ACC112 (cell line): ENCODE measurements at regions not wholly inside any gene's neighbourhood (a gene's known extent, or its start where the extent isn't known, plus 50 kb on each side); places are given as distances from the start of the nearest gene placed in this dataset.
"Not testable (repeated sequence)": the region's sequence is repeated elsewhere in the genome, so short reads cannot be mapped to it uniquely, and the experiment has no call there.

Experiments
- H2AFZ ChIP-seq: fragments of 200-600 bp; sonication (generic); one replicate; pipeline ENCODE4 v1.6.0; 2017; ENCODE audit warnings: antibody characterized with exemption, low read length; ENCODE audit not compliant: unreplicated experiment
- H3K27ac ChIP-seq: fragments of 200-600 bp; sonication (generic); 2 replicates; pipeline ENCODE4 v1.5.1; 2014; ENCODE audit warnings: low read depth, mild to moderate bottlenecking, antibody characterized with exemption, low read length, moderate library complexity
- H3K27me3 ChIP-seq: fragments of 200-600 bp; sonication (generic); 2 replicates; pipeline ENCODE4 v1.6.1; 2014; ENCODE audit warnings: mild to moderate bottlenecking, antibody characterized with exemption, low read length, moderate library complexity, mixed read lengths; ENCODE audit not compliant: insufficient read depth
- H3K36me3 ChIP-seq: fragments of 200-600 bp; sonication (generic); 2 replicates; pipeline ENCODE4 v1.6.1; 2016; ENCODE audit warnings: mild to moderate bottlenecking, antibody characterized with exemption, low read length, moderate library complexity, mixed read lengths; ENCODE audit not compliant: insufficient read depth
- H3K4me1 ChIP-seq: fragments of 200-600 bp; sonication (generic); one replicate; pipeline ENCODE4 v1.6.1; 2016; ENCODE audit warnings: low read length, mixed read lengths; ENCODE audit not compliant: insufficient read depth, unreplicated experiment, control insufficient read depth
- H3K4me3 ChIP-seq: fragments of 200-600 bp; sonication (generic); 2 replicates; pipeline ENCODE4 v1.5.1; 2014; ENCODE audit warnings: mild to moderate bottlenecking, low read depth, low read length
- H3K79me2 ChIP-seq: fragments of 200-600 bp; sonication (generic); one replicate; pipeline ENCODE4 v1.6.0; 2016; ENCODE audit warnings: low read length; ENCODE audit not compliant: control insufficient read depth, unreplicated experiment, insufficient read depth

DNA sequence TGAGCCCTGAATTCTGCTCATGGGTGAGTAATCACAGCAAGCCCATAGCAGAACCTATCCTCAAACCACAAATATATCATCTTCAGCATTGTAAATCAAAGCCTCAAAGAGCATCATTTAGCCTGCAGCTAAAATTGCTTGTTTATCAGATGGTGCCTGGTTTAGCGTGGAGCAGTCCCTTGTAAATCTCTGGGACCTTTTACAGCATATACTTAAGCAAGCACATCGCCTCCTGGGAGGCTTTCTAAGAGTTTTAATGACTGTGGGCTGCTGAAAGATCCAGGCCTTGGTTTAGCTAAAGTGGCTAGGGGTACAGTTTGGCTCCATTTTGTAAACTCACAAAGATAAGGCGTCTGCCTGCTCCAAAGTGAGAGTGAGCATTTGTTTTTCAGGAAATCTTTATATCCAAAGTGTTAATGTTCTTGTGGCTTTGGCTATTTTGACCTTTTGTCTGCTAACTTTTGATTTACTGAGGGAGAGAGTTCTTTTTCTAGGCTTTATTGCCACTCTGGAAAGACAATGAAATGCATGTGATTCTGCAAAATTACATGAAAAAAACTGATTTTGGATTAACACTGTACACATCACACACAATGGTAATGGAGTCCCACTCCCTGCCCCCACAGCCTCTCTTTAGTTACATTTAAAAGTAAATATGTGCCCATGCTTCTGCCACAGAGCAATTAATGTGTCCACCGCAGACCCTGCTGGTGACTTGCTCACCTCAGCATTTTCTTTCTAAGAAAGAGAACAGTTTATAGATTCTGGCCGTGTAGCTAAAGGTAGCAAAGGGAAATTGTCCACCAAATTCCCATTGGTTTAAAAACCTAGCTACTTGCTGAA is 194.8 kb downstream of the LNPK start:
- no peak overlapping the region for H3K4me3 ChIP-seq
- H3K4me1 ChIP-seq: no peaks in the 10 kb centered on the region

DNA sequence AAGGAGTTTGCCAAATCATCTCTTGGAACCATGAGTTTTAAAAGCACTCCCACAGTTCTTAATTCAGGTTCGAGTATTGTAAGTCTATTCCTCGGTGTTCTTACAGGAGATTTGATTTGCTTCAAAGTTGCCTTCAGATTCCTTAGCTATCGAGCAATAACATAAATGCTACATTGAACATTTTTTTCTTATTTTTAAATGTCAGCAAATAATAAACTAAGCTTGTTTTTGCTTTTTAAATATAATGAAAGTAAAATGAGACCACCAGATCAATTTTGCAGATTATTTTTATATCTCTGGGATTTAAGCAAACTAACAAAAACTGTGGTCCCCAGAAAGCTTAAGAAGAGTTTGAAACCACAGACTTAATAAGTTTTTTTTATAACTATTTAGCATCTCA is 195.5 kb downstream of the LNPK start:
- peaks cover 15% of the 10 kb centered on the region; the same call in 1 of the 2 replicates for H3K27me3 ChIP-seq
- H3K4me3 ChIP-seq: no peak overlapping the region
- no peaks in the 10 kb centered on the region for H3K4me1 ChIP-seq
- no peak overlapping the region for H2AFZ ChIP-seq
- no peaks in the 10 kb centered on the region for H3K79me2 ChIP-seq
- H3K27ac ChIP-seq: no peak overlapping the region
- no peaks in the 10 kb centered on the region for H3K36me3 ChIP-seq

More for the DNA sequence above, 194.8 kb downstream of the LNPK start:
- Histone ChIP-seq H3K79me2 (no peaks in the 10 kb centered on the region), H3K36me3 (no peaks in the 10 kb centered on the region), H3K27me3 (peaks cover 12% of the 10 kb centered on the region; the same call in 1 of the 2 replicates), H2AFZ (no peak overlapping the region), H3K27ac (no peak overlapping the region)

DNA sequence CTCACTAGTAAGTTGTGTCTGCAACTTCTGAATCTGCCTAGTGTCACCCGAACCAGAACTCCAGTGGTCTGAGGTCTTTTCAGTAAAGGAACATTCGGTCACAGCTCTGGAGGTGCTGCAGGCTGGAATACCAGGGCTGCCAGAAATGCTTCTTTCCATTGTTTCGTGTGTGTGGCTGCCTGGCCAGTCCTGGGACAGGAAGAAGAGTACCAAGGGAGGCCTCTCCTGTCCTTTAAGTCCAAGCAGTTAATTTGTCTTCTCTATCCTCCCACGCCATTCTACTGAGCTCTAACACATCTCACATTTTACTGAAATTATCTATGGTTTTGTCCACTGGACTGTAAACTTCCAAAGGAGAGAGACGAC is 196.0 kb downstream of the LNPK start:
- Histone ChIP-seq H3K4me1 (no peaks in the 10 kb centered on the region), H3K36me3 (no peaks in the 10 kb centered on the region), H3K79me2 (no peaks in the 10 kb centered on the region), H3K27me3 (peaks cover 11% of the 10 kb centered on the region; the same call in 1 of the 2 replicates), H3K4me3 (no peak overlapping the region), H2AFZ (no peak overlapping the region), H3K27ac (no peak overlapping the region)

GRCh38 chr2:175805442-175806124 is 196.5 kb downstream of the LNPK start:
- no peak overlapping the region for H3K27ac ChIP-seq
- no peaks in the 10 kb centered on the region for H3K79me2 ChIP-seq
- peaks cover 9% of the 10 kb centered on the region; the same call in 1 of the 2 replicates for H3K27me3 ChIP-seq
- no peaks in the 10 kb centered on the region for H3K36me3 ChIP-seq
- no peak overlapping the region for H3K4me3 ChIP-seq
- no peaks in the 10 kb centered on the region for H3K4me1 ChIP-seq
- no peak overlapping the region for H2AFZ ChIP-seq

DNA sequence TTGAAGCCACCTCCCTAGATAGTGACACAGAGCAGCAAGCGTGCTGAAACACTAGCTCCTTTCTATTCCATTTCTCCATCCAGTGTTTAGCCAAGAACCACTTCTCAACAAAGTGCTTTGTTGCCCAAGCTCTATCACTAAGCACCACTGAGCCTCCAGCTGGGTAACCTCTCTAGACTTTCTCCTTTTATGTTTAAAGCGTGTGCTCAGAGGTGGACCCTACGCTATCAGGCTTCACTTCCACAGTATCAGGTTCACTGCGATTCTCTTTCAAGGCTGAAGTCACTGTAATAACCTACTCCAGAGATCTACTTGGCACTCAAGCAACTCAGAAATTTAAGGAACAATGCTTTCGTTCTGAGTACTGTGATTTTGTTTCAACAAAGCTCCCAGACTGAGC is 197.9 kb downstream of the LNPK start:
- Histone ChIP-seq H3K4me3 (no peak overlapping the region), H2AFZ (no peak overlapping the region), H3K79me2 (no peaks in the 10 kb centered on the region), H3K27ac (no peak overlapping the region), H3K4me1 (no peaks in the 10 kb centered on the region), H3K36me3 (no peaks in the 10 kb centered on the region), H3K27me3 (peaks cover 9% of the 10 kb centered on the region; the same call in 1 of the 2 replicates)

DNA sequence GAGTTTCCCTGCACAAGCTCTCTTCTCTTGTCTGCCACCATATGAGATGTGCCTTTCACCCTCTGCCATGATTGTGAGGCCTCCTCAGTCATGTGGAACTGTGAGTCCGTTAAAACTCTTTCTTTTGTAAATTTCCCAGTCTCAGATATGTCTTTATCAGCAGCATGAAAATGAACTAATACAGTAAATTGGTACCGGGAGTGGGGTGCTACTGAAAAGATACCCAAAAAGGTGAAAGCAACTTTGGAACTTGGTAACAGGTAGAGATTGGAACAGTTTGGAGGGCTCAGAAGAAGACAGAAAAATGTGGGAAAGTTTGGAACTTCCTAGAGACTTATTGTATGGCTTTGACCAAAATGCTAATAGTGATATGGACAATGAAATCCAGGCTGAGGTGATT is 205.6 kb downstream of the LNPK start:
- not testable (repeated sequence) for H2AFZ ChIP-seq, H3K36me3 ChIP-seq, H3K4me1 ChIP-seq, H3K4me3 ChIP-seq, H3K79me2 ChIP-seq, H3K27ac ChIP-seq, H3K27me3 ChIP-seq

GRCh38 chr2:175793648-175794047 is 208.4 kb downstream of the LNPK start:
- Histone ChIP-seq H3K4me1 (no peaks in the 10 kb centered on the region), H3K4me3 (no peak overlapping the region), H3K79me2 (no peaks in the 10 kb centered on the region), H3K27ac (no peak overlapping the region), H2AFZ (no peak overlapping the region), H3K27me3 (no peaks in the 10 kb centered on the region), H3K36me3 (no peaks in the 10 kb centered on the region)

DNA sequence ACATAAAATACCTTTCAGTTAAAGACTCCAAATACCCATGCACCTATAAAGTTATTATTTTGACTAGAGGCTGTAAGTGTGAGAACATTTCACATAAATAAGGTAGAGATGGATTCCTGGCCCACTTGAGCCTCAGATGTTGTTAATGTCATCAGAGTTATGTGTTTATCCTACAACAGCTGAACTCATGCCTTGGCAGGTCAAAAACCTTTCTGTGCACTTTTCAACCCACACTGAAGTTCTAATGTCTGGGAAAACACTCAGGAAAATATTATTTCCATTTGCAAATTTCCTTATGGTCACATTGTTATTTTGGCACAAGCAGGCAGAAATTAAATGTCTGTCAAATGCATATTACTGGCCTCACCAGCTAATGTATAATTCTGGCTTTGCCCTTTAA is 209.2 kb downstream of the LNPK start:
- Histone ChIP-seq H2AFZ (no peak overlapping the region), H3K27ac (no peak overlapping the region), H3K79me2 (no peaks in the 10 kb centered on the region), H3K27me3 (no peaks in the 10 kb centered on the region), H3K4me3 (no peak overlapping the region), H3K4me1 (no peaks in the 10 kb centered on the region), H3K36me3 (no peaks in the 10 kb centered on the region)

- Histone ChIP-seq H3K79me2 (no peaks in the 10 kb centered on the region), H3K27ac (no peak overlapping the region), H3K27me3 (no peaks in the 10 kb centered on the region), H3K4me1 (no peaks in the 10 kb centered on the region), H2AFZ (no peak overlapping the region), H3K4me3 (no peak overlapping the region), H3K36me3 (no peaks in the 10 kb centered on the region)
These were observed 209.9 kb downstream of the LNPK start for GRCh38 chr2:175792199-175792598.

DNA sequence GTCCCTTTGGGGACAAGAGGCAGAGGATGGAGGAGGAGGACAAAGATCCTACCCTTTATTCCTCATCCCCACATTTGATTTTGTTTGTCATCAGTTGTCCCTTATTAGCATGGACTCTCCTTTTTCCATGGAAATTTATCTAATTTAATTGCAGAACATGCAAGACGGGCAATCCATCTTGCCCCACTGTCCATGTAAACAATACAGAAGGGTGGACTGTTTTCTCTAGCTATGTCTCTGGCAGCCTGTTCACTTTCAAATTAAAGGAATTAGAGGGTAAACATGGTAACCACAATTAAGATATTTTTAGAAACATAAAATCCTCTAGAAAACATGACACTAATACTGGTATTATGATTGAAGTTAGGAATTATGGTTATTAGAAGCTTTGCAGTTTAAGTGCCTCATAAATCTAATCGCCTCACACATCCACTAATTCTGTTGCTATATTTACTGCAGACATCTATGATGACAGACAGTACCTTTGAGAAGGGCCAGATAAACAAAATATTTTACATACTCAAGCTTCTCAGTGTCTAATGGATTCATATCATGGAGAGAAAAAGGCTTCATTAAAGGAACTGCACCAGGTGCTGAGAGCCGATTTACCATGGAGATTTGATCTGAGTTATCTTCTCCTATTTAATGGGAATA is 215.5 kb downstream of the LNPK start:
- H3K27ac ChIP-seq: no peak overlapping the region
- no peak overlapping the region for H3K4me3 ChIP-seq
- H3K27me3 ChIP-seq: no peaks in the 10 kb centered on the region
- no peak overlapping the region for H2AFZ ChIP-seq
- no peaks in the 10 kb centered on the region for H3K36me3 ChIP-seq
- H3K79me2 ChIP-seq: no peaks in the 10 kb centered on the region
- no peaks in the 10 kb centered on the region for H3K4me1 ChIP-seq
